PC-9 (cell line): ENCODE measurements at regions not wholly inside any gene's neighbourhood (a gene's known extent, or its start where the extent isn't known, plus 50 kb on each side); places are given as distances from the start of the nearest gene placed in this dataset.

Source experiments
- BruUV-seq: library from RNA; stranded (reverse); fragments of 400-500 nt; replicated peaks from 2 replicates; lab custom pipeline; 2021; lab: Mats Ljungman, UMichigan
- CTCF ChIA-PET: fragments of 300-600 bp; sonication (Branson Sonifier 250); formaldehyde crosslinking; loops from one replicate; lab custom pipeline; 2022; ENCODE audit warnings: antibody characterized with exemption; lab: Charles Lee
- POLR2A ChIA-PET: fragments of 300-600 bp; sonication (Branson Sonifier 250); formaldehyde crosslinking; loops from one replicate; lab custom pipeline; 2022; ENCODE audit warnings: antibody characterized with exemption; ENCODE audit not compliant: unreplicated experiment; lab: Charles Lee
- DNase-seq, 2 experiments: peaks; one replicate each; pipeline versions ENCODE4 v3.0.0 to v3.0.0-alpha.2; 2015 to 2022; ENCODE audit warnings: mixed read lengths in 1 of 2
- H2AFZ ChIP-seq: fragments of 200-600 bp; sonication (generic); 2 replicates; pipeline ENCODE4 v1.8.1; 2017; ENCODE audit warnings: antibody characterized with exemption
- H3F3A ChIP-seq: fragments of 200-600 bp; sonication (generic); 2 replicates; pipeline ENCODE4 v1.8.1; 2017; ENCODE audit warnings: antibody characterized with exemption, mild to moderate bottlenecking, low read depth; ENCODE audit not compliant: insufficient read depth
- H3K27ac ChIP-seq: fragments of 200-600 bp; sonication (generic); 2 replicates; pipeline ENCODE4 v1.6.1; 2016; ENCODE audit warnings: mixed run types
- H3K27me3 ChIP-seq: fragments of 200-600 bp; sonication (generic); 2 replicates; pipeline ENCODE4 v1.6.1; 2016; ENCODE audit warnings: low read depth, mixed run types; ENCODE audit not compliant: insufficient read depth
- H3K36me3 ChIP-seq: fragments of 200-600 bp; sonication (generic); 2 replicates; pipeline ENCODE4 v1.6.1; 2016; ENCODE audit warnings: low read depth, mixed run types
- H3K4me1 ChIP-seq: fragments of 200-600 bp; sonication (generic); replicated peaks from 2 replicates; pipeline ENCODE4 v1.6.1; 2016; ENCODE audit warnings: mixed run types; ENCODE audit not compliant: insufficient read depth
- H3K4me2 ChIP-seq: fragments of 200-600 bp; sonication (generic); 2 replicates; pipeline ENCODE4 v1.6.1; 2017; ENCODE audit warnings: mixed run types
- H3K4me3 ChIP-seq: fragments of 200-600 bp; sonication (generic); 2 replicates; pipeline ENCODE4 v1.6.1; 2016; ENCODE audit warnings: mixed run types
- H3K79me2 ChIP-seq: fragments of 200-600 bp; sonication (generic); 2 replicates; pipeline ENCODE4 v1.6.1; 2017; ENCODE audit warnings: low read depth, mixed run types
- H3K9me2 ChIP-seq: fragments of 200-600 bp; sonication (generic); 2 replicates; pipeline ENCODE4 v1.8.1; 2017; ENCODE audit warnings: mild to moderate bottlenecking; ENCODE audit not compliant: insufficient read depth
- H3K9me3 ChIP-seq: fragments of 200-600 bp; sonication (generic); 2 replicates; pipeline ENCODE4 v1.8.1; 2016; ENCODE audit warnings: low read depth; ENCODE audit not compliant: insufficient read depth
- H4K20me1 ChIP-seq: fragments of 200-600 bp; sonication (generic); 2 replicates; pipeline ENCODE4 v1.8.1; 2017; ENCODE audit not compliant: insufficient read depth
- CTCF ChIP-seq: fragments of 200-600 bp; sonication (generic); conservative IDR thresholded peaks from 2 replicates; pipeline ENCODE4 v1.6.1; 2017; ENCODE audit warnings: mixed run types, antibody characterized with exemption, mild to moderate bottlenecking, moderate library complexity
- EZH2 ChIP-seq: fragments of 200-600 bp; sonication (generic); IDR thresholded peaks from 2 replicates; pipeline ENCODE4 v1.8.0; 2017; ENCODE audit warnings: antibody characterized with exemption, low read depth
- intact Hi-C: fragments of 100-400 bp; cut with micrococcal nuclease; formaldehyde crosslinking; loops from one replicate; pipeline ENCODE4 v1.10.0; 2022; ENCODE audit not compliant: unreplicated experiment

DNA sequence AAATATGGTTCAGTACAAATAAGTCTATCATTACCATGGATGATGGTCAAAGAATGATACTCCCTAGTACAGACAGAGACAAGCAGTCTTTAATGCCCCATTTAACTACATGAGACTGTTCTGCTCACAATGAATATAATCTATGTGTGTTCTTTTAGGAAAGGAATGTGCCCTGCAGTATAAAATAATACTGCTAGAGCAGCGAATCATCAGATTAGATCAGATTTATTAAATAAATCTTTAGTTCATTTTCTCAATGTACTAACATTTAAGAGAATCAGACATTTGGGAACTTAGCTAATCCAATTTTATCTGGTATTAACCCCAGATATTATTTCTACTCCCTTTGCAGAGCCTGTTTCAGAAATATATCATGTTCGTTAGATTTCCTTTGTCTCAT, 272.0 kb upstream of the GCFC2 start:
- no peaks in the 10 kb centered on the region; the same call in 1 of the 2 replicates for H4K20me1 ChIP-seq
- no peaks in the 10 kb centered on the region for H3F3A ChIP-seq
- intact Hi-C loops, result no loop called here
- ChIA-PET CTCF (no interaction called here), POLR2A (no interaction called here)
- no peaks in the 10 kb centered on the region for H3K79me2 ChIP-seq
- H3K36me3 ChIP-seq, result no peaks in the 10 kb centered on the region
- H2AFZ ChIP-seq, result no peak overlapping the region
- TF ChIP-seq EZH2 (no peak), CTCF (no peak)
- no peaks in the 10 kb centered on the region for H3K4me1 ChIP-seq
- H3K27ac ChIP-seq, result no peak overlapping the region
- no peak for DNase-seq
- H3K4me3 ChIP-seq, result no peak overlapping the region
- no TSS peak for BruUV-seq
- peaks cover 3% of the 10 kb centered on the region; the same call in 1 of the 2 replicates for H3K27me3 ChIP-seq
- no peaks in the 10 kb centered on the region for H3K9me2 ChIP-seq
- H3K4me2 ChIP-seq, result no peak overlapping the region
- no peaks in the 10 kb centered on the region for H3K9me3 ChIP-seq

GRCh38 chr2:75964646-75965045, 253.9 kb upstream of the GCFC2 start:
- POLR2A ChIA-PET, result no interaction called here
- no peaks in the 10 kb centered on the region for H3K27me3 ChIP-seq

DNA sequence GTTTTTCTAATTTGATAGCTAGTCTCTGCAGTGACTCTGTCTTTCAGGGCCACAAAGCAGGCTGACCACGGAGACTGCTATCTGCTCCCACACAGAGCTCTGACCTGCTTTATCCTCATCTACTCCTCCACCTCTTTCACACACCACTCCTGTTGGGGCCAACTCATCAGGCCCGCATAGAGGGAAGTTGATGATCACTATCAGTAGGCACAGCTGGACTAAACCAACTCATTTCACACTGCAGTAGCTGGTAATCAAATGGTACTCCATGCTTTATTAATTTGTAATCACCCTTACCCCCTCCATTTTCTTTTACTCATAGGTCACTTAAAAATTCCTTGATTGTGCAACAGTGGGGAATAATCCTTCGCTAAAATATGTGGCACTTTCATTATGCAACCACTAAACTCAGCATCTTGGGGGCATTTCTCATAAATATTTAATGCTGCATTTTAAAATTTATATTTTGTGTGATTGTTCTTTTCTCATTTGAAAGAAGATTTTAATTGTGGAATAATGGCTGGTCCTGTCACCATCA, 249.8 kb upstream of the GCFC2 start:
- TF ChIP-seq EZH2 (no peak), CTCF (no peak)
- no peaks in the 10 kb centered on the region for H3K27me3 ChIP-seq
- no peaks in the 10 kb centered on the region for H3K9me3 ChIP-seq
- H3K36me3 ChIP-seq, result no peaks in the 10 kb centered on the region
- 0 out of 2 replicates have a peak, but pooled peaks cover 4% of the 10 kb centered on the region for H3K9me2 ChIP-seq
- intact Hi-C loops, result no loop called here
- no peaks in the 10 kb centered on the region for H3K4me1 ChIP-seq
- H2AFZ ChIP-seq, result no peak overlapping the region
- DNase-seq, result no peak
- H3K4me2 ChIP-seq, result no peak overlapping the region
- H3K79me2 ChIP-seq, result no peaks in the 10 kb centered on the region
- CTCF ChIA-PET, result no interaction called here
- H4K20me1 ChIP-seq, result no peaks in the 10 kb centered on the region
- H3F3A ChIP-seq, result no peaks in the 10 kb centered on the region
- no peak overlapping the region for H3K27ac ChIP-seq
- POLR2A ChIA-PET, result no interaction called here
- no TSS peak for BruUV-seq
- H3K4me3 ChIP-seq, result no peak overlapping the region

More at GRCh38 chr2:75964646-75965045, 253.9 kb upstream of the GCFC2 start:
- TF ChIP-seq CTCF (no peak), EZH2 (no peak)
- Histone ChIP-seq H3K79me2 (no peaks in the 10 kb centered on the region), H3K36me3 (no peaks in the 10 kb centered on the region), H4K20me1 (no peaks in the 10 kb centered on the region), H3K27ac (no peak overlapping the region), H3K4me2 (no peak overlapping the region), H2AFZ (no peak overlapping the region), H3K4me1 (no peaks in the 10 kb centered on the region), H3K9me2 (0 out of 2 replicates have a peak, but pooled peaks cover 4% of the 10 kb centered on the region), H3K9me3 (no peaks in the 10 kb centered on the region), H3K4me3 (no peak overlapping the region), H3F3A (no peaks in the 10 kb centered on the region)
- DNase-seq, result no peak
- intact Hi-C loops, result no loop called here
- CTCF ChIA-PET, result no interaction called here
- BruUV-seq, result no TSS peak
